ENCODE measurements at regions not wholly inside any gene's neighbourhood (a gene's known extent, or its start where the extent isn't known, plus 50 kb on each side); places are given as distances from the start of the nearest gene placed in this dataset.

GRCh38 chr2:10245021-10245420 lies 57.7 kb upstream of the HPCAL1 start:
- H3K4me3 ChIP-seq (ENCODE audit: low read depth, low read length), result no peak overlapping the region
- TF ChIP-seq POLR2A (IDR thresholded peaks at IDR 0.05; ENCODE audit: extremely low read depth, insufficient read length), result no peak
- no peak for TF ChIP-seq CTCF (IDR thresholded peaks at IDR 0.05; ENCODE audit: low read depth, low read length)
- TF ChIP-seq, protein P1, sequence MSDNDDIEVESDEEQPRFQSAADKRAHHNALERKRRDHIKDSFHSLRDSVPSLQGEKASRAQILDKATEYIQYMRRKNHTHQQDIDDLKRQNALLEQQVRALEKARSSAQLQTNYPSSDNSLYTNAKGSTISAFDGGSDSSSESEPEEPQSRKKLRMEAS (IDR thresholded peaks at IDR 0.05; ENCODE audit: low read depth, low read length), result no peak
- no peak for TF ChIP-seq MYC (IDR thresholded peaks at IDR 0.05; ENCODE audit: low read depth, low read length)
- DNase-seq (ENCODE audit: low read depth), result no peak

GRCh38 chr2:10245661-10246060 lies 57.0 kb upstream of the HPCAL1 start:
- TF ChIP-seq POLR2A (IDR thresholded peaks at IDR 0.05; ENCODE audit: extremely low read depth, insufficient read length) (no peak), MYC (IDR thresholded peaks at IDR 0.05; ENCODE audit: low read depth, low read length) (no peak), CTCF (IDR thresholded peaks at IDR 0.05; ENCODE audit: low read depth, low read length) (no peak)
- TF ChIP-seq, protein P1 (IDR thresholded peaks at IDR 0.05; ENCODE audit: low read depth, low read length), result no peak
- H3K4me3 ChIP-seq (ENCODE audit: low read depth, low read length), result no peak overlapping the region
- DNase-seq (ENCODE audit: low read depth), result no peak

DNA sequence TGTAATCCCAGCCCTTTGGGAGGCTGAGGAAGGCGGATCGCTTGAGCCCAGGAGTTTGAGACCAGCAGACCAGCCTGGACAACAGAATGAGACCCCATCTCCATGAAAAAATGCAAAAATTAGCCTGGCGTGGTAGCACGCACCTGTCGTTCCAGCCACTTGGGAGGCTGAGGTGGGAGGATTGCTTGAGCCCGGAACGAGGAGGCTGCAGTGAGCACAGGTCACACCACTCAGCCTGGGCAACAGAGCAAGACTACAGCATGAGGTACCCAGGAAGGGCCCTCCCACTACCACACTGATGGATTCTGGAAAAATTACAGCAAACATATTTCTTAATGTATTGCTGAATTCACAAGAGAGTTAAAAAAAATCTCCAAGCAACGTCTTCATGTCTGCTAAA lies 56.3 kb upstream of the HPCAL1 start:
- no peak for DNase-seq (ENCODE audit: low read depth)
- TF ChIP-seq MYC (IDR thresholded peaks at IDR 0.05; ENCODE audit: low read depth, low read length) (no peak), POLR2A (IDR thresholded peaks at IDR 0.05; ENCODE audit: extremely low read depth, insufficient read length) (no peak), CTCF (IDR thresholded peaks at IDR 0.05; ENCODE audit: low read depth, low read length) (no peak)
- TF ChIP-seq, protein P1 (IDR thresholded peaks at IDR 0.05; ENCODE audit: low read depth, low read length), result no peak

GRCh38 chr2:10246831-10247230 lies 55.9 kb upstream of the HPCAL1 start:
- no peak for DNase-seq (ENCODE audit: low read depth)
- TF ChIP-seq, protein P1 (IDR thresholded peaks at IDR 0.05; ENCODE audit: low read depth, low read length), result no peak
- TF ChIP-seq POLR2A (IDR thresholded peaks at IDR 0.05; ENCODE audit: extremely low read depth, insufficient read length) (no peak), CTCF (IDR thresholded peaks at IDR 0.05; ENCODE audit: low read depth, low read length) (no peak), MYC (IDR thresholded peaks at IDR 0.05; ENCODE audit: low read depth, low read length) (no peak)
- H3K4me3 ChIP-seq (ENCODE audit: low read depth, low read length), result no peak overlapping the region

More for the DNA sequence above, 56.3 kb upstream of the HPCAL1 start:
- H3K4me3 ChIP-seq (ENCODE audit: low read depth, low read length), result no peak overlapping the region

- no peak overlapping the region for H3K4me3 ChIP-seq (ENCODE audit: low read depth, low read length)
- TF ChIP-seq, protein P1 (IDR thresholded peaks at IDR 0.05; ENCODE audit: low read depth, low read length), result no peak
- TF ChIP-seq MYC (IDR thresholded peaks at IDR 0.05; ENCODE audit: low read depth, low read length) (no peak), POLR2A (IDR thresholded peaks at IDR 0.05; ENCODE audit: extremely low read depth, insufficient read length) (no peak), CTCF (IDR thresholded peaks at IDR 0.05; ENCODE audit: low read depth, low read length) (no peak)
- no peak for DNase-seq (ENCODE audit: low read depth)
Observed at GRCh38 chr2:10249798-10250197, 52.9 kb upstream of the HPCAL1 start.

- no peak for DNase-seq (ENCODE audit: low read depth)
- TF ChIP-seq MYC (IDR thresholded peaks at IDR 0.05; ENCODE audit: low read depth, low read length) (no peak), CTCF (IDR thresholded peaks at IDR 0.05; ENCODE audit: low read depth, low read length) (no peak), POLR2A (IDR thresholded peaks at IDR 0.05; ENCODE audit: extremely low read depth, insufficient read length) (no peak)
- TF ChIP-seq, protein P1 (IDR thresholded peaks at IDR 0.05; ENCODE audit: low read depth, low read length), result no peak
- H3K4me3 ChIP-seq (ENCODE audit: low read depth, low read length), result no peak overlapping the region
Observed at GRCh38 chr2:10252224-10252623, 50.5 kb upstream of the HPCAL1 start.
